NCI-H187 treated with DMSO at 0.1 percent for 48 hours (cell line): ENCODE measurements at regions not wholly inside any gene's neighbourhood (a gene's known extent, or its start where the extent isn't known, plus 50 kb on each side); places are given as distances from the start of the nearest gene placed in this dataset.
A peak's percentile ranks its signal among the peaks of the same experiment; 100 is the strongest.

Experiments used
- DNase-seq: peaks from one replicate; lab custom pipeline; 2025; lab: John Stamatoyannopoulos, UW

DNA sequence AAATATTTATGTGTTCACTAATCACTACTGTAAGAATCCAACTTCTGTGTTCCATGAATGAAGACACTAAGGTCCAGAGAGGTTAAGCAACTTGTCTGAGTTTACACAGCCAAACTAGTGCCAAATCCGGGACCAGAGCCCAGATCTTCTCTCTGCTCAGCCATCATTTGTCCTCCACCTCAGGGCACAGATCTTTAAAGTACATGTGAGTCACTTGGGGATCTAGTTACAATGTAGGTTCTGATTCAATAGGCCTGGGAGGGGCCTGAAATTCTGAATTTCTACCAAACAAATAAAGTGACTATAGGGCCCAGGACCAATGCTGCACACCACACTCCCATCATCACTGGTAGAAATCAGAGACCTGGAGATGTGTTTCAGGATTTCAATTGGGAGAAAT, 162.9 kb downstream of the GXYLT1 start:
- no peak for DNase-seq

DNA sequence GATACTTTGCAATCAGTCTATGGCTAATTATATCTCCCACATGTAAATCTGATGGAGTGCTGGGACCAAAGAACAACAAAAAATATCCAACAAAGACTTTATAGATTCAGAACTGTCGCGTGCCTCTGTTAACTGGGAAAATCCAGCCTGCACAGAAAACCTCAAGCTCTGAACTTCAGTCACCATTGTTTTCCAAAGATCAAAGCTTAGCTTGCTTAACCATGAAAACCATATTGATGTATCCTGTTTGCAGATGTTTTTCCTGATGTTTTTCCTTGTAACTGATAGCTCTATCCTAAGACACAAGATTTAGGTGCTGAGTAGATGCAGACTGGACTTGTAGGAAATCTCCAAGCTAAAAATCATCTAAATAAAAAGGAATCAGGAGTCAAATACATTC, 163.7 kb downstream of the GXYLT1 start:
- no peak for DNase-seq

DNA sequence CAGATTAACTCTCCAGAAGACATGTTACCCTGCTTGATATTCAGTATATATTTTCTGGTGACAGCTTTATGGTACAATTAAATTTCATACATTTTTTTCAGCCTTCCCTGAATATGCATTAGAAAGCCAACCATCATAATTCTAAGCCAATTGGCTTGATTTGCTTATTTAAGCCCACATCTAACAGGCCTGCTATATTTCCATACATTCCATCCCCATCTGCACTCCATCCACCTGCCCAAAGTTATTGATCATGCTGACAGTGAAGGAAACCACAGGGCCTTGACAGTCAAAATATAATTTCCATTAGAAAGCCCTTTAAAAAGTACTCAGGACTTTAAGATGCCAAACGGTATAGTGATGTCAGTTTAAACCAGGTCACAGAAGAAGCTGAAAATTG, 164.3 kb downstream of the GXYLT1 start:
- no peak for DNase-seq

DNA sequence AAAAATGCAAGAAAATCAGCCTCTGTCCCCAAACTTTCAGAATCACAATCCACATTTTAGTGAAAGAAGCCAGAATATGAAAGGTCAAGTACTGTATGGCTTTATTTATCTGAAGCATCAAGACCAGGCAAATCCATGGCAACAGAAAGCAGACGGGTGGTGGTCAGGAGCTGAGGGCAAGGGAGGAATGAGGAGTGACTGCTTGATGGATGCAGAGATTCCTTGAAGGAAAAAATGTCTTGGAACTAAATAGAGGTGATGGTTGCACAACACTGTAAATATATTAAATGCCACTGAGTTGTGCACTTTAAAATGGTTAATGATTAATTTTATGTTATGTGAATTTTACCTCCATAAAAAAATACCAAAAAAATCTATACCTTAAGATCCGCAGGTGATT, 165.1 kb downstream of the GXYLT1 start:
- DNase-seq, result no peak

DNA sequence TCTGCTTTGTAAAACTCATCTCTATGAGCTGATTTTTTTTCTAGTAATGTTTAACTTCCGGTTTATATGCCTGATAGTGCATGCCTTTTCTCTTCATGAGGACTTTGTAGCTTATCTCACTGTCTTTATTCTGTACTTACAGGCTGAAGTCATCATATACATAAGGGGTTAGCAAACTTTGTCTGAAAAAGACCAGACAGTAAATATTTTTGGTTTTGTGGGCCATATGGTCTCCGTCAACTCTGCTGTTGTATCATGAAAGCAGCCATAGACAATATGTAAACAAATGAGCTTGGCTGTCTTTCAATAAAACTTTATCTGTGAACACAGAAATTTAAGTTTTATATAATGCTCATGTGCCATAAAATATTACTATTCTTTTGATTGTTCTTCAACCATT, 172.1 kb downstream of the GXYLT1 start:
- no peak for DNase-seq

DNA sequence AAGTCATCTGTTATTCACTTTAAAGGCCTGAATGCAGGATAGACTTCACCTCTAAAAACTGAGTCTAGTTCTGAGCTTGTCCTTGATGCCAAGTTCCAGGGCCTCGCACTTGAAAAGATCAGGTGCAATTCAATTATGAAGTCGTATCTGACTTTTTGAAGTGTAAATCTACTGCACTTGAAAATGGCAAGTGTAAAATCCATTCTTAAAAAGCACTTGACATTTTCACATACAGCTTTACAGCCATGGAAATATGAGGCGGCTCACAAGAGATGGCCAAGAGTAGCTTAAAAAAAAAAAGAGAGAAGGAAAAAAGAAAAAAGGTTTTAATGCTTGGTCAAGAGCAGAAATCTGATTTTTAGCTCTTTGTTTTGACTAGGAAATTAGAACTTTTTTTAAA, 172.5 kb downstream of the GXYLT1 start:
- peak; percentile 59 for DNase-seq

DNA sequence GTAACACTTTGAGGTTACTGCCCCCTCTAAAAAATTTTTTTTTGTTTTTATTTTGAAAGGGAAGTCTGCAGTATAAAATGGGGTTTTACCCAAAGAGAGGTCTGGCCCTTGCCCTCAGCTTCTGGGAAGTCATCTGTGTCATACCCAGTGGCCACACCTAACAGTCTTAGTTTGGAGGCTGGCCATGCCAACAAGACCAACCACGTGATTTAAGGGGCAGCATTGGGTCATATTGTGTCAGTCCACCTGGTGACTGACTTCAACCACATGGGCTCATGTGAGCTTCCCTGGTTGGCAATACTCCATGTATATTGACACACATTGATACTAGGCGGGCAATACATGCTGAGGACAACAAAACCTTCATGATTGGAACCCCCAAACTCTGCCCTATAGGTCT, 173.9 kb downstream of the GXYLT1 start:
- no peak for DNase-seq

DNA sequence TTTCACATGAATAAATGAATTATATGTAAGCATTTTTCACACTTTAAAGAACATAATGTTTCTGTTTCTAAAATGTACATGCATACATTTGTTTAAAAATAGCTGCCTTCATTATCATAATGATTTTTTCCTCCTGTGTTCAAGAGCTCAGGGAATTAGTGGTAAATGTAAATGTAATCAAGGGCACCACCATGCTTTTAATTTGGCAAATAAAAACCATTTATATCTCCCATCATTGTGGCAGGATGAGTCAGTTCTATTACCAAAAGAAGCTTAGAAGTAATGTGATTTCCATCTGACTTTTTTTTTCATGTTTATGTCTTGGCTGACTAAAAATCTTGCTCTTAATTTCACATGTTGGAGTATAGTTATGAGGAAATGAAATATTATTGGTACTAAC, 176.1 kb downstream of the GXYLT1 start:
- DNase-seq, result no peak

DNA sequence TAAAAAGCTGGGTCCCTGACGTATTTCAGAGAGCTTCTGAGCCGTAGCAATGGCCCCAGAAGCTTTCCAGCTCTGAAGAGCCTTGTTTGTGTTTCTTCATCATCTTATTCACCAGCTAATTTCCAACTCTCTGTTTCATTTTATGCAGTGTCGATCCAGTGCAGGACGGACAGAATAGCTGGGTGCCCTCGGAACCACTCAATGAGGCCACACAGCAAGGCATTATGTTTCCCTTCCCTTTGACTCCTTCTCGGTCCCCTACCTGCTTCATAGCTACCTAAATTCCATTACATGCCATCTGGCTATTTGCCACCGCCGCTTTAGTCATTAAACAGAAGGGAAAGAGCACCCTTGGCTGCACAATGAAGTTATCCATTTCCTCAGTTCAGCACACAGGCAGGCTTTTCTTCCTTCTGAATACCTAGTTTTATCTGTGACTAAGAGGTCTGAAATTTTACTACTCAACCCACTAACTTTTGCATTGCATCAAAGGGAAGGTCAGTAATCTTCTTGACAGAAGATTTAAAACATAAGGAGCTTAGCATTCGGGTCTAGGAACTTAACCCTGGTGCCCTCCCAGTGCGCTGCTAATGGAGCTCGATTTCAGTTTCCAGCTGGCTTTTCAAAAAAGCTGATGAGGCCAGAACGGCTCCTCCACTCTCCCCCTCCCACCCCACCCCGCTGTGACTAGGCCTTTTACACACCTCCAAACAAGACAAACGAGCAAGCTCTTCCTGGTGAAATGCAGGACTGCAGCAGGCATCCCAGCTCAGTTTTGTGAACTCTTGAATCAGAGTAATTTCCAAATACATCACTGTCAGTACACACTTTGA, 176.8 kb downstream of the GXYLT1 start:
- DNase-seq, result peak; percentile 70

DNA sequence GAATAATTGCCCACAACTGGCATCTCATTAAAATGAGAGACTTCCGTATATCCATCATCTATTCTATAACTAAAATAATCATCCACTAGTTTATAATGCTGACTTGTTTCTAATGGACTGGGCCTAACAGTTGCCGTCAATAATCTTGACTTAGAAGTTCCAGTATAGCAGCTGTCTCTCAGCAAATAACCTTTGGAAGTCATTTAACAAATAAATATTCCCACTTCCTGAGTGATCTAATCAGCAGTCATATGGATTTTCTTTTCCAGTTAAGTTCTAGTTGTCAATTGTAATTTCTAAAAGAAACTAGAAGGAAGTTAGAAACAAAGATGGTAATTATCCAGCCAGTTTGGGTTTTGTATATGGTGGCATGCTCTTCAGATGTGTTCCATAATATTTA, 177.8 kb downstream of the GXYLT1 start:
- no peak for DNase-seq

DNA sequence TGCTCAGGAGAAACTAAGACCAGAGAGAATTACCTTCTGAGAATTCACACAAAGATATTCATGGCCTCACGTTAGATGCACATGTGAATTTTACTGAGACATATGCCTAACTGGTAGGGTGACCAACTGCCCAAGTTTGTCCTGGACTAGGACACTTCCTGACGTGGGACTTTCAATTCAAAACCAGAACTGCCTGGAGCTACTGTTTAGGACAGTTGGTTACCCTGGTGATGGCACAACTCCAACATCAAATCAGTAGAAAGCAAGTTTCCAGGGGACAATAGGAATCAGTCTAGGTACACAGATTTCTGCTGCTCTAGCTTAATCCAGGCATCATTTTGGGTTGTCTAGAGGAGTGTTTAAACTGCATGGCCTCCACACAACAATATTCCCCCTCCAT, 178.7 kb downstream of the GXYLT1 start:
- DNase-seq, result no peak

DNA sequence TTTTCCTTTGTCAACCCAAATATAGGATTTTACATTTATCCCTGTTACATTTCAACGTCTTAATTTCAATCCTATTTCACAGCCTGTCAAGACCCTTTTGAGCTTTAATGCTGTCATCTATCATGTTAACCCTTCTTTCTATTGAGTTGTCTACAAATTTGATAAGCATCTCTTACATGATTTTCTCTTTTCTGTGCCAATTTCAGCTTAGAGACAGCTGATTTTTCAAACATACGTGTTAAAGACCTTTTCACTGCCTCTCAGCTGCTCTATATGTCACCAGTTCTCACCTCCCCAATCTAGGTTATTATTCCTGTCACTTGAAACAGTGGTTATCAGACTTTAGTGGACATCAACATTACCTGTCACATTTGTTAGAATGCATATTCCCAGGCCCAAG, 181.3 kb downstream of the GXYLT1 start:
- DNase-seq, result no peak

DNA sequence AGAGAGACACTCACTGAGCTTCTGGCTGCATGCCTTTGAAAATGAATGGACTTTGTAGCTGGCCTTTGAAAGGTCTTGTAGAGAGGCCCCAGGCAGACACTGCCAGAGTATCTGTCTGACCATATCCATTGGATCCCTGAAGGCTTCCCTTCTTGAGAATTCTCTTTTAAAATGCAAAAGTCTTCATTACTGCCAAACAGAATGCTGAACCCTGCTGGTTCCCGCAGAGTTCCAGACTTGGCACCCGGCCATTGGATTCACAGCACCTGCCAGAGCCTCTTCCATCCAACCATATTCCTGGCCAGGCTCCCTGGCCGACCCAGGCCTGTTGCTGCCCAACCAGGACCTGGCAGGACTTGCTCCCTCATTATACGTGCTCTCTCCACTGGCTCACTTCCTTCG, 182.5 kb downstream of the GXYLT1 start:
- no peak for DNase-seq

DNA sequence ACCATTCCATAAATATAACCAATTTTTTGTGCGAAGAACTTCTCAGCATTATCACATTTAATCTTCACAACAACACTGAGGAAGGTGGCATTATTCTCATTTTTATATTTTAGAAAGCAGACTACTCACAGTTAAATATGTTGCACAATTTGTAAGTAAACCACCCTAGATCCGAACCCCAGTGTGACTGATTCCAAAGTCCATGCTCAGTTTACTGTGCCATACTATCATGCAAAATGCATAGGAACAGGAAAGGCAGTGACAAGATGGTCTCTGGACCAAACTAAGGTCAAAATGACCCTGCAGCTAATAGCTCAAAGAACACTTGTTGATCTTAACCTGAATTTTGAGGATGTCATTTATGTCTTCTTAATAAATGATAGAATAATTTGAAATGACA, 185.4 kb downstream of the GXYLT1 start:
- DNase-seq, result no peak

DNA sequence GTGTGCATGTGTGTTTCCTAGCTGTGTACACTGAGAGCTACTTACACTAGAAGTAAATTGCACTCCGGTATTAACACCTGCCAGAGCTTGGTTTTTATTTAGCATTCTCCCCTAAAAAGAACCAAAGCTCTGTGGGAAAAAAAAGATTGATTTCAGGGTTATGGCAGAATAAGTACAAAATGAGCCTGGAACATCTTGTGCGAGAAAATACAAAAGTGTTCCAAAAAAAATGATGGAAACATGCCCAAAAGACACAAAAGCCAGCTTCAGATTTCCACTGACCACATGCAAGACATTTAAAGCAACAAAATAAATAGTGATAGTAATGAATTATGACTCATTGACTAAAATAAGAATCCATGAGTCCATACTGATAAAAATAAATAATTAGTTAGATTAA, 188.3 kb downstream of the GXYLT1 start:
- no peak for DNase-seq

DNA sequence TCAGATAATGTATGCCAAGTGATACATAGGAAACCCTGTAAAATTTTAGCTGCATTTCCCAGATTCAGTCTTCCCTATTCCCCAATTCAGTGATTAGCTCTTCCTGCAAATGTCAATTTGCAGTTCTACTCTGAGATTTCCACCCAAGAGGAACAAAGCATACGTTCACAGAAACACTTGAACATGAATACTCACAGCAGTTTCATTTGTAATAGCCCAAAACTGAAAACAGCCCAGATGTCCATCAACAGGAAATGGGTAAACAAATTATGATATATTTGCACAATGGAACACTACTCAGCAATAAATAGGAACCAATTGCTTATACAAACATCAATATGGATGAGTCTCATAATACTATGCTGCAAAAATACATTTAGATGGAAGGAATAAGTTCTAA, 194.2 kb downstream of the GXYLT1 start:
- DNase-seq, result no peak

DNA sequence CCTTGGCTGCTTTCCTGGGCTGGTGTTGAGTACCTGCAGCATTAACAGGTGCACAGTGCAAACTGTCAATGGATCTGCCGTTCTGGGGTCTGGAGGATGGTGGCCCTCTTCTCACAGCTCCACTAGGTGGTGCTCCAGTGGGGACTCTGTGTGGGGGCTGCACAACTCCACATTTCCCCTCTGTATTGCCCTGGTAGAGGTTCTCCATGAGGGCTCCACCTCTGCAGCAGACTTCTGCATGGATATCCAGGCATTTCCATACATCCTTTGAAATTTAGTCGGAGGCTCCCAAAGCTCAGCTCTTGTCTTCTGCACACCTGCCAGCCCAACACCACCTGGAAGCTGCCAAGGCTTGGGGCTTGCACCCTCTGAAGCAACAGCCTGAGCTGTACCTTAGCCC, 198.6 kb downstream of the GXYLT1 start:
- no peak for DNase-seq

DNA sequence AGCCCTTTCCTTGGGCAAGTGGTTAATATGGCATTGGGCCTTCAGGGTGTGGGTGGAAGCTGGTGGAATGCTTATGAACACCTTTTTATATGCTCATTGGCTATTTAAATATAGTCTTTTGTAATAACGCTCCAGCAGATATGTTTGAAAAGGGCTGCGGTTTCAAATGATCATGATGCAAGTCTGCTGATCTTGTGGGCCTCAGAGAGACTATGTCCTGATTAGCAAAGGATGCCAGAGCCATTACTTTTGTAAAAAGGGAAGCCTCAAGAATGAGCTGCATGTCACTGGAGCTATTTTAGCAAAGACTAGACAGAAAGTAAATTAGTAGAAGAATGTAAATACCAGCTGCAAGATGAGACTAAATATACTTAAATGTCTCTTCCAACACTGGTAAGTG, 200.5 kb downstream of the GXYLT1 start:
- DNase-seq, result no peak

DNA sequence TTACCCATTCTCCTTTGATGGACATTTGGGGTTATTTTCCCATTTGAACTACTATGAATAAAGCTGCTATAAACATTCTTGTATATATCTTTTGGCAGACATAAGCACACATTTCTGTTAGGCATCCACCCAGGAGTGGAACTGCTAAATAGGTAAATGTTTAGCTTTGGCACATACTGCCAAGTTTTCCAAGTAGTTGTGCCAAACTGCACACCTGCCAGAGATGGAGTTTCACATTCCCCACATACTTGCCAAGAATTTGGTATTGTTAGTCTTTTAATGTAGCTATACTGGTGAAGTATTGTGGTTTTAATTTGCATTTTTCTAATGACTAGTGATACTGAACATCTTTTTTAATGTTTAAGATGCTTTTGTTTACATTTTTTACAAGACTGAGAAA, 201.0 kb downstream of the GXYLT1 start:
- no peak for DNase-seq

DNA sequence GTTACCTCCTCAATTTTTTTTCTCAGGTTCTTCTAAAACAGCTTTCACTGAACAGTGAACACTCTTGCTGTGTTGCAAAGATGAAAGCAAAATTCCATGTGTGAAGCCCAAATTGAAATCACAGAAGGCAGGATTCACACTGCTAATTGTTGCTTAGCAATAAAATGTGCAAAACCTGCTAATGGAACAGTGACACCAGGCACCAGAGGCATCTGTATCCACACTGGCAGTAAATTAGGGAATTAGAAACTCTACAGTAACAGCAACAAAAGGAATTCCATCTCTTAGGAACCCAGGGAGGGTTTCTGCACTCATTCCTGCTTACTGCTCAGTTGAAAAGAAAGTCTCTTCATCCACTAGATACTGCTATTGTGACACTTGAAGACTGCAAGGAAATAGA, 202.3 kb downstream of the GXYLT1 start:
- DNase-seq, result no peak

DNA sequence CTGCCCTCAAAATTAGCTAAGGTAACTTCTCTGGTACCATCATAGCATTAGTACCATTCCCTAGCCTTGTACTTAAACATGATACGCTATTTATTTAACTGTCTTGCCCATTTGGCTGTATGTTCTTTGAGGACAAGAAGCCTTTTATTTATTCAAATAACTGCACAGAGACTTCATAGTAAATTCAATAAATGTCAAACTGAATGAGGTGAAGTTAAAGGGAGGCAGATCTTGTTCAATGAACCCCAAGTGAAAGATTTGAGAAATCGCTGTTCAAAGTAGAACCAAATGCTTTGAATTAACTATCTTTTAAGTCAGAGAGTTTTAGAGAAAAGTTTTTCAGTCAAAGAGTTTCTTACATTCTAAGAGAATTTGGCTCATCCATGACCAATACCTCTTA, 203.6 kb downstream of the GXYLT1 start:
- DNase-seq, result no peak

DNA sequence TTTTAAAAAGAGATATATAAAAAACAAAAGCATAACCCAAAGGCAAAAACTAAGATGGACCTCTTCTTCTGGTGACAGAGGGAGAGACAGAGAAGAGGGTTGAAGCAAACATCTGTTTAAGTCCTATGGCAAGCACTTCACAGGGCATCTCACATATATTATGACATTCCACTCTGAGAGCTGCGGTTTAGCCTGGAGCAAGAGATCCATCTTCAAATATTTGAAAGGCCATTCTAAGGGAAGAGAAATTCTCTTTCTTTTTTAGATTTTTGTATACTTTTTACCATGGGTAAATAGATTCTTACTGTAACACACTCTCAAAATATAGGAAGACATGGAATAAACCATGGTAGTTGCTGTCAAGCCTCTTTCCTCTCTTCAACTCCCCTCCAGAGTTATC, 204.1 kb downstream of the GXYLT1 start:
- peak; percentile 69 for DNase-seq

DNA sequence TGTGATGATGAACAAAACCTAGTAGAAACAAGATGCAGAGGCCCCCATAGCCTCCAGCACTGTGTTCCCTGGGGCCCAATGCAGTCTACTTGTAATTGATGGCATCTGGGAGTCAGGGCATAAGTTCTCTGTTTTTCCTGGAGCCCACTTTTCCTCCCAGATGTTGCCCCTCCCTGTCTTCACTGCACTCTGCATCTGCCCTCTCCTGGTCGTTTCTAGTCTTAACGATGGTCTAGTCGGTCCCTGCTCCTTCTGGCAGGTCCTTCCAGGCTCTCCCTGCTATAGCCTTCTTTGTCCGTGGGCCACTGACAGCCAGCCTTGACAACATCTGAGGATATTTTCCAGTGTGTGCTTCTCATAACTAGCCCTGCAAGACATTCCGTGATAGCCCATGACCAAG, 208.3 kb downstream of the GXYLT1 start:
- DNase-seq, result no peak

DNA sequence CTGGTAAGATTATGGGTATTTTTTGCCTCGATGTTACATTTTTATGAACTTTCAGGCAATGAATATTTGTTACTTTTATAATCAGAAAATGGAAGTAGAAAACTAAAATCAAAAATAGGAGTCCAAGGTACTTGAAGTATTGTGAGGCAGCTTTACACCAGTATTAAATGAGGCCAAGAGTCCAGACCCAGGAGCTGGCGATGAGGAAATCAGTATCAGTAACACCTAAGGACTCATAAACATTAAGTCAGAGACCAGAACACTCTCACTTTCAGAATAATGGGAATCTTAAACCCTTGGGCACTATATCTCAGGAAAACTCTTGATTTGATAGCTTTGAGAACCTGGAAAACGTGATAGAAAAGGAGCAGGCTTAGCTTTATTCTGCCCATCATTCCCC, 208.8 kb downstream of the GXYLT1 start:
- DNase-seq, result no peak
